ENCODE measurements at regions not wholly inside any gene's neighbourhood (a gene's known extent, or its start where the extent isn't known, plus 50 kb on each side); places are given as distances from the start of the nearest gene placed in this dataset.

DNA sequence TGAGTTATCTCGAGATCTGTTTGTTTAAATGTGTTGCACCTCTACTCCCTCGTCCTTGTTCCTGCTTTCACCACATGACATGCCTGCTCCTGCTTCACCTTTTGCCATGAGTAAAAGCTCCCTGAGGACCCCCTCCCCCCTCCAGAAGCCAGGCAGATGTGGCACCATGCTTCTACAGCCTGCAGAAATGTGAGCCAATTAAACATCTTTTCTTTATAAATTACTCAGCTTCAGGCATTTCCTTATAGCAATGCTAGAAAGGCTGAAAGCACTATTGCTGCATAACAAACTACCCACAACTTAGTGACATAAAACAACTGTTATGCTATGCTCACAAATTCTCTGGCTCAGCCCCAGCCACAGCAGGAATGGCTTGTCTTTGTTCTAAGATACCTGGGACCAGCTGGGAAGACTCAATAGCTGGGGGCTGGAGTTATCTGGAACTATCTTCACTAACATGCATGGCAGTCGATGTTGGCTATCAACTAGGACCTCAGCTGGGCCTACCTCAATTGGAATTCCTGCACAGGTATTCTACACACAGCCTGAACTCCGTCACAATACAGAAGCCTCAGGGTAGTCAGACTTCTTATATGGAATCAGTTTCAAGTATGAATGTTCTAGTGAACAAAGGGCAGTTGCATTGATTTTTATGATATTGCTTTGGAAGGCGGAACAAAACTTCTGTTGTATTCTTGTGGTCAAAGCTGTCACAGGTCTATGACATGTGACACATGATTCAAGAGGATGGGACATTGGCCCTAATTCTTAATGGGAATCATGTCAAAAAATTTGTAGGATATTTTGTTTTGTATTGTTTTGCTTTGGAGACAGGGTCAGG lies 186.0 kb upstream of the PIRT start:
- TF ChIP-seq, protein P1, sequence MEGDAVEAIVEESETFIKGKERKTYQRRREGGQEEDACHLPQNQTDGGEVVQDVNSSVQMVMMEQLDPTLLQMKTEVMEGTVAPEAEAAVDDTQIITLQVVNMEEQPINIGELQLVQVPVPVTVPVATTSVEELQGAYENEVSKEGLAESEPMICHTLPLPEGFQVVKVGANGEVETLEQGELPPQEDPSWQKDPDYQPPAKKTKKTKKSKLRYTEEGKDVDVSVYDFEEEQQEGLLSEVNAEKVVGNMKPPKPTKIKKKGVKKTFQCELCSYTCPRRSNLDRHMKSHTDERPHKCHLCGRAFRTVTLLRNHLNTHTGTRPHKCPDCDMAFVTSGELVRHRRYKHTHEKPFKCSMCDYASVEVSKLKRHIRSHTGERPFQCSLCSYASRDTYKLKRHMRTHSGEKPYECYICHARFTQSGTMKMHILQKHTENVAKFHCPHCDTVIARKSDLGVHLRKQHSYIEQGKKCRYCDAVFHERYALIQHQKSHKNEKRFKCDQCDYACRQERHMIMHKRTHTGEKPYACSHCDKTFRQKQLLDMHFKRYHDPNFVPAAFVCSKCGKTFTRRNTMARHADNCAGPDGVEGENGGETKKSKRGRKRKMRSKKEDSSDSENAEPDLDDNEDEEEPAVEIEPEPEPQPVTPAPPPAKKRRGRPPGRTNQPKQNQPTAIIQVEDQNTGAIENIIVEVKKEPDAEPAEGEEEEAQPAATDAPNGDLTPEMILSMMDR (IDR thresholded peaks at IDR 0.05) = no peak
- TF ChIP-seq ZFX (IDR thresholded peaks at IDR 0.05; ENCODE audit: borderline replicate concordance) = no peak

Data from 22Rv1 (cell line).